SHP77 treated with DMSO at 0.1 percent for 48 hours (cell line): ENCODE measurements at regions not wholly inside any gene's neighbourhood (a gene's known extent, or its start where the extent isn't known, plus 50 kb on each side); places are given as distances from the start of the nearest gene placed in this dataset.

ENCODE experiments used
- DNase-seq: peaks from one replicate; lab custom pipeline; 2025; lab: John Stamatoyannopoulos, UW

DNA sequence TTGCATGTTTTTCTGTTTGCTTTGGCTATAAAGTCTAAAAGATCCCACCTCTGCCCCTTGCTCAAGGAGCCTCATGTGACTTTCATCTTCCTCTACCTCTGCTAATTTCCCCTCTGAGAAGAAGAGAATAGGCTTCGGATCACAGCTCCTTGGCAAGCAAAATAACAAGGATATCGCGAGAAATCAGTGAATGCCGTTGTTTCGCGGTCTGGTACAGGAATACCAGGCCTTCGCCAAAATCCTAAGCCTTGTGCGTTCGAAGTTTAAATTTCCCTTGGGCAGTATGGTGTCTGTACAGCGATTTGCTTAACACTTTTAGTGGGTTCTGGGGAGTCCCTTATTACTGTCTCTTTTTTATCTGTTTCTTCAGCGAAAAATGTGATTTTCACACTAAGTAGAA is 142.3 kb downstream of the IRF8 start:
- DNase-seq = no peak

DNA sequence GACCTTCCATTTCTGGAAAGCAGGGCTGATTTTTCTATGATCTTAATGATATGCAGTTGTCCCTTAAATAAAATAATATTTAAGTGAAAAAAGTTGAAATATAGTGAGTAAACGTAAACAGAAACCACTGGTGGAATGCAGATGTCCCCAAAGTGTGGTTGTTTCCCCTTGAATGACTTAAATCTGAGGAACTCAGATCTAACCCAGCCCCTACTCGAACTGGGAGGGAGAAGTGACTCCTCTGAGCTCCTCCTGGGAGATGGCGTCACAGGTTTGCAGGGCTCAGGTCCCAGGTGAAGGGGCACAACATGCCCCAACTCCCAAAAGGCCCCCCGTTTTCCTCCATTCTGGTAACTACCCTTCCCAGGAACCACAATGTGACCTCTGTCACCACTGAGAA is 142.8 kb downstream of the IRF8 start:
- DNase-seq = no peak

DNA sequence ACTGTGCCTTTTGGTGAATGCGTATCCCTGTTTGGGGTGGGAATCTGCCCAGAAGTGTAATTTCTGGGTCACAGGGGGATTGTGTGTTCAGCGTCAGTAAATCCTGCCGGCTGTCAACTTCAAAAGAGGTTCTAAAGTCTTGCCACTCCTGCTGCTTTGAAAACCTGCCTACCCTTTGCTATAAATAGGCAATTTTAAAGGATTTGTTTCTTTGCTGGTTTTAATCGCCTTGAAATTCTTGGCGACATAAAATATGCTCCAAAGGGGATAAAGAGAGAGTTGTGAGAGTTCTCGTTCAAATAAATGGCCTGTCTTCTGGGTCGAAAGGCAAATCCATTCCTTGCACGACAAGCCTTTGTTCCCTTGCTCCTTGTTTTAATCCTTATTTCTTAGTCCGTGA is 143.4 kb downstream of the IRF8 start:
- no peak for DNase-seq

DNA sequence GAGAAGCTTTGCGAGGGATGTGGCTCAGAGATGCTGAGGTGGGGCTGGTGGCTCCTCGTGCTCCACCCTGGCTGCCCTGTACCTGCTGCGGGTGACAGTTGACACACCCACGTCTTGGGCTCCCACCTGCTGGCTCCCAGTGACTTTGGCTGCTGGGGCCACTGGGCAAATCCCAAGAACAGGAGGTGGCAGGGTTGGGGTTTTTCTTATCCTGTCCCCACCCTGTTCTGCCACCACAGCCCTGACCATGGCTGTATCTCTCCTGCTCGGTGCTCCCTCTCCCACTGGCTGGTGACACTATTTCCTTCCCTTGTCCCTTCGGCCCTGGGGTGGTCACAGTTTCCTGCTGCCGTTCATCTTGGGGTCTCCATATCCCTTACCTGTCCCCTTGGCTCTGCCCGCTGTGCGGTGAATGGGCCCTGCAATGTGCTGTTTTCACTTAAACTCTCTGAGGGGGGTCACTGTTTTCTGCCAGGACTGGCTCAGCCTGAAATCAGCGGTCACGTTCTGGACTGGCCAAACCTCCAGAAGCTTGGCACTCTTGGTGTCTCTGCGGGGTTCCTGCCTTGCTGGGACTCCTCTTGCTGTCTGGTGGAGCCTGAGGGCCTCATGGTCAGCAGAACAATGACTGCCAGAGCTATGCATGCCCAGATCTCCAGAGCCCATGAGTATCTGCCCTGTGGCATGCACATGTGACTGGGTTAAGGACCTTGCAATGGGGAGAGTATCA is 144.2 kb downstream of the IRF8 start:
- no peak for DNase-seq

DNA sequence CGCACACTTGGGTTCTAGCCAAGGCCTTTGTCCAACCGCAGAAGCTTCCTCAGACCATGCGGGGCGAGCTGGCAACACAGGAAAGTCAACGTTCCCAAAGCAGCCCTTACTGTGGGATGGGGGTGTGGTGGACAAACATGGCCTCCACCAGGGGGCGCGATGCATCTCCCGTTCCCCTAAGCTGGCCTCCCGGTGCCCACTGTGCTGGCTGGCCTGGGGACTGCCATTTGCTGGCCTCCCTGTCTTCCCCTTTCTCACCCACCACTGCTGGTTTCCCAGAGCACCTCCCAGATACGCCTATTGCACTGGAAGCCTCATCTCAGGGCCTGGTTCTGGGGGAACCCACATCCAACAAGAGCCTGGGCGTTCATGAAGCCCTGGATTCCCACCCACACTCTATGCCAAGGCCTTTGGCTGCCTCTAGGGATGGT is 145.3 kb downstream of the IRF8 start:
- DNase-seq = no peak

DNA sequence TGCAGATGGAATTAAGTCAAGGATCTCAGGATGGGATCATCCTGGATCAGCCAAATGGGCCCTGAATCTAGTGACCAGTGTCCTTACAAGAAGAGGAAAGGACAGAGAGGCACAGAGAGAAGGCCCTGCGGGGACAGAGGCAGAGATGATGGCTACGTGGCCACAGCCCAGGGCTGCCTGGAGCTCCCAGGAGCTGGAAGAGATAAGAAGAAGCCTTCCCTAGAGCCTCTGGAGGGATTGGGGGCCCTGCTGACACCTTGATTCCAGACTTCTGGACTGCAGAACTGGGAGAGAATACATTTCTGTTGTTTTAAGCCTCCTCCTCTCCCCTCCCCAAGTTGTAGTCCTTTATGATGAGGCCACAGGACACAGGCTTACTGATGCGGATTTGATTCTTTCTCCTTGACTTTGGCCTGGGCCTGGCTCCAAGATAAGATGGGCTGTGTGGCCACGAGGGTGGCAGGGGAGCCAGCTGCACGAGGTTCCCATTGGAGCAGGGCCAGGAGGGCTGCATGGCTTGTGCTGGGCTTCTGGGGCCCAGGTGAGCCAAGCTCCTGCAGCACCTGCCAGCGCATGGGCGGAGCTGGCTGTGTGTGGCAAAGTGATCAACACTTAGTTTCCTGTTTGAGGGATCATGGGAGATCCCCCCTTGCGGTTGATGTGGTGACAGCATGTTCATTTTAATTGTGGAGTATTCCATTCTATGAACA is 146.1 kb downstream of the IRF8 start:
- no peak for DNase-seq

DNA sequence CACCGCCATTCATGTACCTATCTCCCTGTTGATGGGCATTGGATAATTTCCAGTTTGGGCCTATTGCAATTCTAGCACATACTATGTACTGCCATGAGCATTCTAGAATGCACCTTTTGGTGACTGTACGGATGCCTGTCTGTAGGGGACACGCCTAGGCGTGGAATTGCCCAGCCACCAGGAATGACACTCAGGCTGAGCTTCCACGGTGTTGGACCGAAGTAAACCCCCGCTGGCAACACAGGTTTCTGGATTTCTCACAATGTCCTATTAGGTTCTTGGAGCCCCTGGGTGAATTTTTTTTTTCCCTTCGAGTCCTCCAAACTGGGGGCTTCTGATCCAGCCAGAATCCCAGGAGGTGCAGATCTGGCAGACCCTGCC is 146.6 kb downstream of the IRF8 start:
- DNase-seq = no peak

DNA sequence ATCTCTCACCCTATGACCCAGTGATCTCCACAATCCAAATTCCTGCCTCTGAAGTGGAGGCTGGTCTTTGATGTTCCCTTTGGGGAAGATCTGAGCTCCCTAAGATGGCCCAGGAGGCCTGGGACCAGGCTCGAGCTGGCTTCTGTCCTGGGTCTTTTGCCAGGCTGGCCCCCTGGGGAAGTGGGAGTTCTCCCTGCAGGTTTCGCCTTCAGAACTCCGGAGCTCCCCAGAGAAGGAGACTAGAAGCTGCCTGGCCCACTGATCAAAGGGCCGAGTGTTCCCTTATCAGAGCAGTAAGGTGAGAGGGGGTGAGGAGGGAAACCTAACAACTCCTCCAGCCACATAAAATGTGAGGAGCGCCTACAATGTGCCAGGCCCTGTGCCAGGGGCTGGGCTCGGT is 147.1 kb downstream of the IRF8 start:
- DNase-seq = no peak

DNA sequence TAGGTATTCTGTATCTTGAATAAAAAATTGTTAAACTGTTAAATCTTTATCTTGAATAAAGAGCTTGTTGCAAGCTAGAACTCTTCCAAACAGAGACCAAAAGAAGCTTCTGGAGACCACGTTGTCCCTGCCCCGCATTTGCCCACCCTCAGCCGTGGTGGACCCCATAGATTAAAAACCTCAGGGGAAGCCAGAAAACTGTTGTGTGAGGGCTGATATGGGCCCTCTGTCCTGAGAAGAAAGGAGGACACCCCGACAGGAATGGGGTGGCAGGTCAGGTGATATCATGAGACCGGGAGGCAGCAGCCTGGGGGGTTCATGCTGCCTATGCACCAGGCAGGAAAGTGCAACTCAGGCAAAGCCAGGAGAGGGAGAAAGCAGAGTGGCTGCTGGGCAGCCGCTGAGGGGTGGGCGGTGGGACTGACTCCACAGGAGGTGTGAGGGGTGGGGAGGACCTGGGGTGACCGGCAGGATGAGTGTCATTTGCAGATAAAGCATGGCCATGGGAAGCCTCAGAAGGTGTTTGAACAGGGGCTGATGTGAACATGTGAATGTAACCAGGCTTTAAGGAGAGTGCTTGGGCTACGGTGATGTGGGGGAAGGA is 147.8 kb downstream of the IRF8 start:
- DNase-seq = no peak

DNA sequence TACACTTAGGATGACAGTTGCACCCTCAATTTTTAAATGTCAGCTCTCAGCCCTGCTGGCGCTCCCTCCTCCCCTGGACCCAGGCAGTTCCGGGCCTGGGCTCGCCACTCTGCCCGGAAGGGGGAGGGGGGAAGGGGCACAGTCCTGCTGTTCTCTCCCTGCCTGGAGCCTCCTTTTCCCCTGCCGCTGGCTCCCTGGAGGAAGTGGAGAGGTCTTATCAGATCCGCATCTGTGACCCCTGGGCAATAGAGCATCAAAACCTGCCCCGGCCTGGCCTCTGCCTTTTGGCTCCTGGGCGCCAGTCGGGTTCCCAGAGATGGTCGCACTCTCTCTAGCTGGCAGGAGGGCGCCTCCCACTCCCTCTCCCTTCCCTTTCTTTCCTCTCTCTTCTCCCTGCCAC is 149.3 kb downstream of the IRF8 start:
- no peak for DNase-seq

DNA sequence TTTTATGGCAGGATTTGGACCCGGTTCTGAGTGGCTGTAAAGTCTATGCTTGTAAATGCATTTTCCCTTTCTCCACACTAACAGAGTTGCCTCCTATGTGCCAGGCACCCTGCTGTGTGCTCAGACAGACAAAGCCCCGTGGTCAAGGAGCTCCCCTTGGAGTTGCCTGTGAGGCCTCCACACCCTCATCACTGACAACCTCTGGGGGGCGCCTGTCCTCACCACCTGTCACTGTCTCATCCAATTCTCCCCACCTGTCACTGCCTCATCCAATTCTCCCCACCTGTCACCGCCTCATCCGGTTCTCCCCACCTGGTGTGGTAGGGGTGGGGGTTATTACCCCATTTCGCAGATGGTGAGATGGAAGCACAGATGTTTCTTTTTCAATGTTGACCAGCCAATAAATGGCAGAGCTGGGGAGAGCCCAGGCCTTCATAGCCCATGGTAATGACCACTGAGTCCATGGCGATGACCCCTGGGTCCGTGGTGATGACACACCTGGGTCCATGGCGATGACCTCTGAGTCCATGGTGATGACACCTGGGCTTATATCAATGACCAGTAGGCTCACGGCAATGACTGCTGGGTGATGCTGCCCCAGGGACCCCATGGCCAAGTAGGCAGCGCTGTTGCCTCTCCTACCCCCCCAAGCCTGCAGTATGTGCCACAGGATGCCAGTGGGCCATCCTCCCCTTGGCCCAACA is 150.1 kb downstream of the IRF8 start:
- DNase-seq = no peak

DNA sequence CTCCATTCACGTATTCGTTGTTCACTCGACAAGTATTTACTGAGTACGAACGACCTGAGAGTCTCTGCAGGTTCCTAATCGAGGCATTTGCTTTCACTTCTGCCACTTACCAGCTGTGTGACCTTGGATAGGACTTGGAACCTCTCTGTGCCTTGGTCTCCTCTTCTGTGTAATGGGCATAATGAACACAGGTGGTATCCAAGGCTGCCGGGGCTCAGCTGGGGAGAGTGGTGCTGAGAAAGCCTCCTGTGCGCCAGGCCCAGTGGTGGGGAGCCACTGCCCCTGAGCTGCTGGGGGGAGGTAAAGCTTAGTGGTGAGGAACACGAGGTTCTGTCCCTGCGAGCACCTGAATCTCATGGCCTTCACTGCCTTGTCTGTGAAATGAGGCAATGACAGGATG is 150.7 kb downstream of the IRF8 start:
- DNase-seq = no peak

DNA sequence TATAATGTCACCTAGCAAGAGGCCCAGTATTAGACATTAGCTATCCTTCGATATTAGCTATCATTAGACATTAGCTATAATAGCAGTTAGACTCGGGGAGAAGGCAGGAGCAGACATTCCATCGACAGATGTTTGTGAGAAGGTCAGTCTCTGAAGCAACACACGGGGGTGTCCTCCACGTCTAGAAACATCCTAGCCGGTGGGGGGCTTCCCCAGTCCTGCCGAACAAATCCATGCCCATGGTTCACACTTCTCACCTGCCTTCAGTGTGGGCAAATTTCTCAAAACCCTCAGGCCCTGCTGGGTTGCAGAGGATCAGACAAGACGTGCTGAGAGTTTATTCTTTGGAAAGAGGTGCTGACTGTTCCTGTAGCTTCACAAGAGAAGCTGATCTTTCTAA is 151.1 kb downstream of the IRF8 start:
- no peak for DNase-seq

DNA sequence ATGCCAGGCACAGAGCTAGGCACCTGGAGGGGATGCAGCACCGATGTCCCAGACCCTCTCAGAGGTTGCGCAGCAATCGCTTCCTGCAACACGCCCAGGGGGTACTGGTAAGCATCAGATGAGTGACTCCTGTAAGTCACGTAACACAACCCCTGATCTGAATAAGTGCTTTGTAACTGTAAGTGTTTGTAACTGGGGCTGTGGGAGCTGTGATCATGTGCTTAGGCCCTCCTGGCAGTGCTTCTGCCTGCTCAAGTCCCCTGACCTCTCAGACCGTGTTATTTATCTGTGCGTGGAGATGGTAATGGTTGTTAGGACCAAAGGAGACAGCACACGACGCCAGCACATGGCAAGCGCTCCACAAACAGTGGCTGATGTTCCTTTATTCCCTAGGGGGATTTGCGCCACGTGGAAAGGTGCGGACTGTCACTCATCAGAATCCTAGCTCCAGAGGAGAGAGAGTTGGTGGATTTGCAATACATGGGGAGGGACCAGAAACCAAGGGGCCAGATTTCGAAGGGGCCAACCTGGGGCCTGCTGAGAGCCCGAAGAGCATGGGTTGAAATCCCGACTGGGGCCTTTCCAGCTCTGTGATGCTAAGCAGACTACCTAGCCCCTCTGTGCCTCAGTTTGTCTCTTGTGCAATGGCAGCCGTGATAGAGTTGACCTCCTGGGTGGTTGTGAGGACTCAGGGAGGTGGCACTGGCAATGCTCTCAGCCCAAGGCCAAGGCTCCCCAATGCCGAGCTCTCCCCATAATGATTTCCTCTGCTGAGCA is 151.8 kb downstream of the IRF8 start:
- DNase-seq = no peak

DNA sequence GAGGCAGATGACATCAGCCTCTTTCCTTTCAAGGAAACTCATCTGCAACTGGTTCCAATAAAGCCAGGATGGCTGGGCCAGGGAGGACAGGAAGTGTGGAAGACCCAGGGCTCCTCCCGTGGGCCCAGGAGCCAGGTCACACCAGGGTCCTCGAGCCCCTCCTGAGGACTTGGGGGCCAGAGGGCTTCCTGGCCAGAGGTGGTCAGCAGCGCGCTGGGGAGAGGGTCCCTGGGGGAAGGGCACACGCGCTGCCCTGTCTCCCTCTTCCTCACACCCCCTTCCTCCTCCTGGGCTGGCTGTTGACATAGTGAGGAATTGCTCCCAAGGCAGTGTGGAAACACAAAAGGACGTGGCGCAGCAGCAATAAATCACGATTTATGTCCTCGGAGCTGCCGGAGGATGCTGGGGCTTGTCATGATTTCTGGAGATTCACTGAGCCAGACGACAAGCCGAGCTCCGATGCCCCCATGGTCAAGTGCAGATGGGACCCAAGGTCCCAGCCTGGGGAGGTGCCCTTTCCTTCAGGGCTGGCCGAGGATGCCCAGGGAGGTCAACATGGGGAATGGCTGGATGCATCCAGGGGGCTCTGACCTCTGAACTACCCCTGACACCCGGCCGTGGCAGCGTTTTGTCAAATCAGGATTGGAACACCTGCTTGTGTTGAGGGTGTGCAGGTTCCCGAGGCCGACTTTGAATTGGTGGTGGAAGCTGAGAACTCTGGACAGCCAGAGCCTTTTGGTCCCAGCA is 152.6 kb downstream of the IRF8 start:
- DNase-seq = no peak

DNA sequence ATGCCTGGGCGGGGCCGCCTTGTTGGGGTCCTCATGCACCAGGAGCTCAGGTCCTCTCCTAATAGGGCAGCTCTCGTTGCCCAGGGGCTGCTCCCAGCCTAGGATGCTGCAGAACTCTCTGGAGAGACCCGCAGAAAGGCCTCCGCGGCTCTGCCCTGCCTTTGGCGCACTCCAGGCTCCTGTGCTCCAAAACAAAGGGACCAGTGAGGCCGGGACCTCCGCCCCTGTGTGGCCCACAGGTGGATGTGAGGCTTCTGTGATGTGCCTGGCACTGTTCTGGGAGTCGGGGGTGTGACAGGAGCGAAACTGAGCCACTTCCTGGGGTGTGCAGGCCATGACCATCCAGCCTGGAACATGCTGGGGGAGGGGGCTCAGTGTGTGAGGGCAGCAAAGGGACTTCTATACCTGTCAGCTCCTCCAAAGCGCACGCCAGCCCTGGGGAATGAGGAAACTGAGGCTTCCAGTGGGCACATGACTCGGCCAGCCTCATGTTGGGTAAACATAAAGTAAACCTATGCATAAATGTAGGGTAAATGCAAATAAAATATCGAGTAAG is 153.2 kb downstream of the IRF8 start:
- DNase-seq = no peak

DNA sequence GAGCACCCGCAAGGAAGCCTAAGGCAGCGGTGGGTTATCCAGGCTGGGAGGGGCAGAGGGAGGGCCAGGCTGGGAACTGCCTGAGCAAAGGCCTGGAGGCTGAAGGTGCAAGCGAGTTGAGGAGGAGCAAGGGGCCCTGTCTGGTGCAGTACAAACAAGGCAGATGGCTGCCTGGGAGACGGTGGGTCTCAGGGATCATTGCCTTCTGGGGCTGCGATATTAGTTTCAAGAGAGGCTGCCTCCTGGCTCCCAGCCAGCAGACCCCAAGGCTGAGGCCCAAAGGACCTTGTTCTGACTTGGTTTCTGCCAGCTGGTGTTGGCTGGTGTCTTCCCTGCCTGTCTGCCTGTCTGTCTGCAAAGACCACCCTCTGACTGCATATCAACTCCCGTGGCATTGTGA is 154.0 kb downstream of the IRF8 start:
- no peak for DNase-seq

DNA sequence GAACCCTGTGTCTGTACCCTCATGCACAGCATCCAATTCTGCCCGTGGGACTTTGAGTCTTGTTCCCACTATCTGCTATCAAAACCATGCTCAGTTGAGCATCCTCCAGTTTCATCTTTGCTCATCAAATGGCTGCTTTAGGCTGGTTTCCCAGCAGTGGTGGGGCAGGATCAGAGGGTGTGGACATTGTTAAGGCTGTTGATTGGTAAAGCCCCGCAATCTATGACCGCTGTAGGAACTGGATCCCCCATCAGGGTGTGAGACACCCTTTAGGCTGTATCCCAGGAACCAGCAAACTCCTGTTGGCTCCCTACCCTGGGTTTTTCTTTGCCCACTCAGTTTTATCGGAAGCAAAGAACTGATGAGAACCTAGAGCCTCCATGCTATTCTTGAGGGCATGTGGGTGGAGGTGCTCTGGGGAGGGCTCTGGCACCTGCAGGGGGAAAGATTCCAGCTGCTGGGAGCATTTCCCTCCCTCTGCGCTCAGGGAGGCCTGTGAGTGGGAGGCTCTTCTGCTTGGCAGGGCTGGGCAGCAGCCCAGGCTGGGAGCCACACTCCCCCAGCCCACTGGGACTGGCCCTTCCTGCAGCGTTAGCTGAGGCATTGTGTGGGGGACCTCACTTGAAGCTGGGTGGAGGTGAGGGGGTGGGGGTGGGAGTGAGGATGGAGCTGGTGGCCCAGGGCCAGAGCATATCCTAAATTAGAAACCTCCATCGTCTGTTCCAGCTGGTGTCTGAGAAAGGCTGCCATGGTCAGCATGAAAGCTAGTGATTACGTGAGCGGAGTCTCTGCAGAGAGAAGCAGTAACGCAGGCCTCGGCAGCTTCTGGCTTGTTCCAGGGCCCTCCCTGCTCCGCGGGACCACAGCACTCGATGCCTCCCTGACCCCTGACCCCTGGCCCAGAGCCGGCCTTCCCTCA is 160.6 kb downstream of the IRF8 start:
- DNase-seq = no peak

DNA sequence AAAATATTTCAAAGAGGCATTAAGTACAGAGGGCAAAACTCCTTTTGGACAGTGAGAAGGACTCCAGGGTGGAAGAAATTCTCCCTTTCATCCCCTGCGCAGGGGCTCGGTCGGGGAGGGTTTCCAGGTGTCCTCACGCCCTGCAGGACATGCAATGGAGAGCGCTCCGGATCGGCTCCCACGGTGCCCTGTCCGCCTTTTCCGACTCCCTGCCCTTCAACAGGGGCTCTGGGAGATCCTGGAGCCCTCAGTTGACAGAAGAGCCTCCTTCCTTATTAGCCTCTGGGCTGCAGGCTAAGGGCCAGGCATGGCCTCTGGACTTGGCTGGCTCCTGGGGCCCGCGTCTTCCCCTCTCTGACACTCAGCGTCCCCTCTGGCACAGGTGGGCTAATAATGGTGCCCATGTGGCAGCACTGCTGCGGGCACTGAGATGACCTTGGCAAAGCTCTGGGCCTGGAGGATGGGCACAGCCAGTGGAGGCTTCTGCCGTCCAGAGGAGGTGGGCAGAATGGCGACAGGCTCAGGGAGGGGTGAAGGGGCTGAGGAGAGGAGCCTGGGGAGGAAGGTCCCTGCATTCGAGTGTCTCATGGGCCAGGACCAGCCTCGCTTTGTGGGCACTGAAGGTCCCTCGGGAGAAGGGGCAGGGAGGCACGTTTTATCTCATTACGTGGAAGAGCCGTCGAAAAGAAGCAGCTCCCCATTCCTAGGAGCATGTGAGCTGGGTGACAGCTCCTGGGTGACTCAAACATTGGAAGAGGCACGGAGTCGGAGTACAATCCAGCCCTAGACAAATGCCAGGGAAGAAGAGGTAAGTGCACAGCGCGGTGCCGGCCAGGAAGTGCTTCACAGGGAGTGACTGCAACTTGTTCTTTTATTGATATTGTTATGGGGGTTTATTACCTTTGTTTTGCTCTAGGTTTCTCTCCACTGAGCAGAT is 161.7 kb downstream of the IRF8 start:
- DNase-seq = no peak
